K562 (cell line): ENCODE measurements at regions not wholly inside any gene's neighbourhood (a gene's known extent, or its start where the extent isn't known, plus 50 kb on each side); places are given as distances from the start of the nearest gene placed in this dataset.

ENCODE experiments used
- ATF3 ChIP-seq, 2 experiments: fragments of 450-650 bp in 1 of 2; sonication (generic) in 1 of 2; formaldehyde crosslinking in 1 of 2; IDR thresholded peaks in 1 of 2; conservative IDR thresholded peaks in 1 of 2; 2 replicates each; pipeline versions ENCODE4 v1.6.1 to v1.8.1; 2016 to 2023; ENCODE audit warnings: mild to moderate bottlenecking in 2 of 2, moderate library complexity in 2 of 2, inconsistent platforms in 1 of 2, missing genetic modification reagents in 1 of 2
- CCAR2 ChIP-seq: fragments of 200-400 bp; formaldehyde crosslinking; IDR thresholded peaks from 2 replicates; pipeline ENCODE4 v1.6.1; 2017; ENCODE audit warnings: mild to moderate bottlenecking, low read depth, low read length
- EGR1 ChIP-seq: fragments of 450-650 bp; conservative IDR thresholded peaks from 2 replicates; pipeline ENCODE4 v1.6.1; 2017; ENCODE audit warnings: mild to moderate bottlenecking
- HDAC6 ChIP-seq: IDR thresholded peaks from 2 replicates; pipeline ENCODE4 v1.6.1; 2012; ENCODE audit warnings: low read depth, mild to moderate bottlenecking, control low read depth, inconsistent platforms, low read length, moderate library complexity
- HMBOX1 ChIP-seq: sonication (generic); IDR thresholded peaks from 2 replicates; pipeline ENCODE4 v1.6.1; 2016
- KAT2B ChIP-seq: IDR thresholded peaks from one replicate; pipeline ENCODE4 v1.6.1; 2012; ENCODE audit warnings: low read depth, mild to moderate bottlenecking, control low read depth, inconsistent platforms, low read length, moderate library complexity
- KDM4B ChIP-seq, 2 experiments: fragments of 450-650 bp in 1 of 2; sonication (generic) in 1 of 2; IDR thresholded peaks; 2 replicates each; pipeline ENCODE4 v1.6.1; 2016 to 2017; ENCODE audit warnings: borderline replicate concordance in 2 of 2, antibody characterized with exemption in 1 of 2, low read depth in 1 of 2, mild to moderate bottlenecking in 1 of 2
- KDM5B ChIP-seq: fragments of 200-600 bp; sonication (generic); IDR thresholded peaks from 2 replicates; pipeline ENCODE4 v1.6.1; 2012; ENCODE audit warnings: low read depth, mild to moderate bottlenecking, moderate library complexity, low read length, control low read depth, inconsistent platforms; ENCODE audit not compliant: insufficient replicate concordance
- MED1 ChIP-seq: sonication (generic); formaldehyde crosslinking; IDR thresholded peaks from 2 replicates; pipeline ENCODE4 v1.8.1; 2023; ENCODE audit warnings: missing genetic modification reagents, borderline replicate concordance
- MTA1 ChIP-seq: fragments of 450-650 bp; IDR thresholded peaks from 2 replicates; pipeline ENCODE4 v1.6.1; 2017; ENCODE audit warnings: borderline replicate concordance
- NEUROD1 ChIP-seq: fragments of 150-350 bp; IDR thresholded peaks from 2 replicates; pipeline ENCODE4 v1.6.1; 2014; ENCODE audit warnings: borderline replicate concordance, low read length, low read depth; ENCODE audit not compliant: partially characterized antibody
- NFIC ChIP-seq: fragments of 450-650 bp; IDR thresholded peaks from 2 replicates; pipeline ENCODE4 v1.6.1; 2017; ENCODE audit warnings: mild to moderate bottlenecking, inconsistent platforms
- NR2C1 ChIP-seq, 2 experiments: fragments of 450-650 bp; IDR thresholded peaks; 2 replicates each; pipeline ENCODE4 v1.6.1; 2017; ENCODE audit warnings: mild to moderate bottlenecking in 2 of 2, antibody characterized with exemption in 1 of 2, inconsistent platforms in 1 of 2, missing compliant biosample characterization in 1 of 2, missing genetic modification characterization in 1 of 2
- OTX1 ChIP-seq: fragments of 450-650 bp; formaldehyde crosslinking; IDR thresholded peaks from 2 replicates; pipeline ENCODE4 v1.4.0; 2022; ENCODE audit warnings: mild to moderate bottlenecking
- PHB2 ChIP-seq: fragments of 450-650 bp; IDR thresholded peaks from 2 replicates; pipeline ENCODE4 v1.6.1; 2017; ENCODE audit warnings: low read depth
- PHF20 ChIP-seq: fragments of 450-650 bp; IDR thresholded peaks from 2 replicates; pipeline ENCODE4 v1.6.1; 2018; ENCODE audit not compliant: partially characterized antibody
- PTBP1 ChIP-seq: fragments of 200-400 bp; formaldehyde crosslinking; IDR thresholded peaks from 2 replicates; pipeline ENCODE4 v1.6.1; 2017; ENCODE audit warnings: low read depth, low read length
- RAD51 ChIP-seq: fragments of 450-650 bp; IDR thresholded peaks from 2 replicates; pipeline ENCODE4 v1.7.1; 2016; ENCODE audit warnings: low read depth, mild to moderate bottlenecking, borderline replicate concordance
- RBM25 ChIP-seq: fragments of 200-400 bp; formaldehyde crosslinking; IDR thresholded peaks from 2 replicates; pipeline ENCODE4 v1.6.1; 2018; ENCODE audit warnings: low read length, low read depth, moderate library complexity; ENCODE audit not compliant: severe bottlenecking
- TAF7 ChIP-seq: fragments of 450-650 bp; IDR thresholded peaks from 2 replicates; pipeline ENCODE4 v1.6.1; 2016; ENCODE audit warnings: missing genetic modification characterization, missing compliant biosample characterization
- TAL1 ChIP-seq: fragments of 450-650 bp; IDR thresholded peaks from 2 replicates; pipeline ENCODE4 v1.6.1; 2016; ENCODE audit warnings: mild to moderate bottlenecking
- TCFL5 ChIP-seq: fragments of 250-450 bp; sonication (Bioruptor Pico); conservative IDR thresholded peaks from 2 replicates; pipeline ENCODE4 v1.6.1; 2021; ENCODE audit warnings: mild to moderate bottlenecking, moderate library complexity, matching md5 sums
- TGIF2 ChIP-seq: sonication (generic); formaldehyde crosslinking; IDR thresholded peaks from 2 replicates; pipeline ENCODE4 v1.8.1; 2022; ENCODE audit warnings: mild to moderate bottlenecking, missing genetic modification reagents, moderate library complexity
- THRA ChIP-seq: fragments of 450-650 bp; IDR thresholded peaks from 2 replicates; pipeline ENCODE4 v1.6.1; 2017; ENCODE audit warnings: mild to moderate bottlenecking, moderate library complexity
- ZNF23 ChIP-seq: fragments of 250-450 bp; sonication (Bioruptor Pico); IDR thresholded peaks from 2 replicates; pipeline ENCODE4 v1.4.0; 2020; ENCODE audit warnings: mild to moderate bottlenecking
- ZNF282 ChIP-seq: sonication (generic); formaldehyde crosslinking; IDR thresholded peaks from 2 replicates; pipeline ENCODE4 v1.8.1; 2023; ENCODE audit warnings: missing genetic modification reagents
- ZNF324 ChIP-seq: fragments of 250-450 bp; sonication (Bioruptor Pico); IDR thresholded peaks from 2 replicates; pipeline ENCODE4 v1.4.0; 2020; ENCODE audit warnings: mild to moderate bottlenecking
- ZNF766 ChIP-seq: fragments of 200-800 bp; sonication (Bioruptor generic); conservative IDR thresholded peaks from 2 replicates; pipeline ENCODE4 v1.6.1; 2016; ENCODE audit warnings: missing genetic modification characterization, missing compliant biosample characterization

- 0 out of 4 replicates have a peak, but pooled peaks of 1 of the 2 experiments have one; percentile 29 for TF ChIP-seq KDM4B (IDR thresholded peaks at IDR 0.05; ENCODE audit: borderline replicate concordance in 2 of 2, low read depth in 1 of 2)
- no peak for TF ChIP-seq PHB2
- TF ChIP-seq ZNF23, result no peak
- peak; percentile 33 for TF ChIP-seq ATF3 (IDR thresholded peaks at IDR 0.05)
- TF ChIP-seq ATF3 (CRISPR knock-in tag; conservative IDR thresholded peaks at IDR 0.05), result no peak
- TF ChIP-seq MED1, result no peak
- no peak for TF ChIP-seq CCAR2
- no peak for TF ChIP-seq HDAC6
- no peak for TF ChIP-seq PHF20
- TF ChIP-seq PTBP1, result no peak
- no peak for TF ChIP-seq RAD51
- TF ChIP-seq THRA, result no peak
- no peak for TF ChIP-seq TGIF2 (CRISPR knock-in tag)
- TF ChIP-seq KAT2B, result no peak
- TF ChIP-seq TCFL5, result no peak
- no peak for TF ChIP-seq TAF7 (tag)
- no peak for TF ChIP-seq MTA1
- peak; percentile 55 for TF ChIP-seq NFIC
- TF ChIP-seq ZNF766, result no peak
- TF ChIP-seq HMBOX1, result no peak
- peak; percentile 94 for TF ChIP-seq EGR1
- TF ChIP-seq NEUROD1, result no peak
- TF ChIP-seq TAL1, result peak; percentile 63; the same call in 1 of the 2 replicates
- TF ChIP-seq OTX1 (CRISPR knock-in tag), result no peak
- TF ChIP-seq NR2C1 (IDR thresholded peaks at IDR 0.05), result peak; percentile 31; the same call in 1 of the 2 replicates
- no peak for TF ChIP-seq NR2C1 (tag; IDR thresholded peaks at IDR 0.05)
- no peak for TF ChIP-seq ZNF282 (CRISPR knock-in tag)
- no peak for TF ChIP-seq KDM5B
- TF ChIP-seq ZNF324 (CRISPR knock-in tag), result no peak
- no peak for TF ChIP-seq RBM25
These were observed 51.2 kb upstream of the OXA1L start (continued) for GRCh38 chr14:22715186-22715812.
